Fibroblast of lung (primary cell): ENCODE measurements at regions not wholly inside any gene's neighbourhood (a gene's known extent, or its start where the extent isn't known, plus 50 kb on each side); places are given as distances from the start of the nearest gene placed in this dataset.
A peak's percentile ranks its signal among the peaks of the same experiment; 100 is the strongest.

Experiments
- DNase-seq, 2 donors: peaks; one replicate each; pipeline versions ENCODE4 v3.0.0 to v3.0.0-alpha.2; 2010; ENCODE audit warnings: low read depth in 2 of 2
- H2AFZ ChIP-seq: 2 replicates; pipeline ENCODE4 v1.5.1; 2012; ENCODE audit warnings: low read length, control low read depth, inconsistent platforms
- H3K27ac ChIP-seq: 2 replicates; pipeline ENCODE4 v1.5.1; 2011; ENCODE audit warnings: low read length, control low read depth; ENCODE audit not compliant: insufficient read depth
- H3K27me3 ChIP-seq: 2 replicates; pipeline ENCODE4 v1.5.1; 2011; ENCODE audit warnings: mild to moderate bottlenecking, low read length; ENCODE audit not compliant: control insufficient read depth, insufficient read depth
- H3K36me3 ChIP-seq: 2 replicates; pipeline ENCODE4 v1.5.1; 2011; ENCODE audit warnings: low read length; ENCODE audit not compliant: control insufficient read depth, insufficient read depth
- H3K4me1 ChIP-seq: 2 replicates; pipeline ENCODE4 v1.5.1; 2011; ENCODE audit warnings: low read length; ENCODE audit not compliant: control insufficient read depth, insufficient read depth; ENCODE audit errors: extremely low read depth
- H3K4me2 ChIP-seq: 2 replicates; pipeline ENCODE4 v1.5.1; 2011; ENCODE audit warnings: low read length, control low read depth; ENCODE audit not compliant: insufficient read depth; ENCODE audit errors: extremely low read depth
- H3K4me3 ChIP-seq, 4 experiments: fragments of 200-600 bp in 1 of 4; sonication (generic) in 1 of 4; replicated peaks in 1 of 4; 2 replicates each; pipeline ENCODE4 v1.5.1; 2011 to 2016; ENCODE audit warnings: low read length in 4 of 4, low read depth in 3 of 4, mild to moderate bottlenecking in 3 of 4, control low read depth in 2 of 4, inconsistent platforms in 1 of 4, mixed read lengths in 1 of 4; ENCODE audit not compliant: insufficient read depth in 1 of 4; ENCODE audit errors: control extremely low read depth in 1 of 4
- H3K79me2 ChIP-seq: 2 replicates; pipeline ENCODE4 v1.5.1; 2012; ENCODE audit warnings: mild to moderate bottlenecking, low read length, inconsistent platforms; ENCODE audit not compliant: control insufficient read depth, insufficient read depth
- H3K9ac ChIP-seq: 2 replicates; pipeline ENCODE4 v1.5.1; 2011; ENCODE audit warnings: mild to moderate bottlenecking, low read length, control low read depth; ENCODE audit not compliant: insufficient read depth
- H3K9me3 ChIP-seq: 2 replicates; pipeline ENCODE4 v1.5.1; 2012; ENCODE audit warnings: low read depth, low read length; ENCODE audit not compliant: control insufficient read depth, insufficient read depth
- H4K20me1 ChIP-seq: 2 replicates; pipeline ENCODE4 v1.5.1; 2011; ENCODE audit warnings: low read length; ENCODE audit not compliant: control insufficient read depth, insufficient read depth; ENCODE audit errors: extremely low read depth
- EZH2 ChIP-seq: IDR thresholded peaks from 2 replicates; pipeline ENCODE4 v1.5.1; 2012; ENCODE audit warnings: low read length, control low read depth, mild to moderate bottlenecking; ENCODE audit errors: missing control alignments
- TF ChIP-seq, protein P1 (sequence below), 2 donors: IDR thresholded peaks in 1 of 2; conservative IDR thresholded peaks in 1 of 2; 1 replicate in 1 of 2; 2 replicates in 1 of 2; pipeline ENCODE4 v1.5.1; 2011 to 2012; ENCODE audit warnings: low read length in 2 of 2, control low read depth in 1 of 2, inconsistent platforms in 1 of 2, low read depth in 1 of 2, mild to moderate bottlenecking in 1 of 2

DNA sequence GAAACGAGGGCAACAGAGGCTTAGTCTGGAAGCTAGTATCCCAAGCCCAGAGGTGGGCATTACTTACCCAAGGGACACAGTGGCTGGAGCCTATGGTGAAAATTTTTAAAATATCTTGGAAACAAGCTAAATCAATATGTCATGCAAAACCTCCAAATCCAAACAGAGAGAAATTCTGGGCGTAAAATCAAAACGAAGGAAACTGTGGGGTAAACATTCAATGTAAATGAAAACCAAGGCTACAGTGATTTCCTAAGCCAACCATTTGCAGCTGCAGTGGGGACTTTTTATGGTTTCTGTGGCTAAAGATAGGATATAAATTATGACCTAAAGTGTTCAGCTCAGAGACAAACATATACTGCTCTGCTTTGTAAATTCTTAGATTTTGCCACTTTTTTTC, 507.7 kb upstream of the DIAPH2 start:
- Histone ChIP-seq H3K4me2 (no peak overlapping the region), H3K79me2 (no peaks in the 10 kb centered on the region), H3K36me3 (no peaks in the 10 kb centered on the region), H3K4me3 (no peak overlapping the region), H3K9ac (no peak overlapping the region), H3K4me1 (no peaks in the 10 kb centered on the region), H3K27ac (no peak overlapping the region), H3K27me3 (no peaks in the 10 kb centered on the region), H4K20me1 (no peaks in the 10 kb centered on the region), H3K9me3 (no peaks in the 10 kb centered on the region), H2AFZ (no peak overlapping the region)
- TF ChIP-seq, protein P1, sequence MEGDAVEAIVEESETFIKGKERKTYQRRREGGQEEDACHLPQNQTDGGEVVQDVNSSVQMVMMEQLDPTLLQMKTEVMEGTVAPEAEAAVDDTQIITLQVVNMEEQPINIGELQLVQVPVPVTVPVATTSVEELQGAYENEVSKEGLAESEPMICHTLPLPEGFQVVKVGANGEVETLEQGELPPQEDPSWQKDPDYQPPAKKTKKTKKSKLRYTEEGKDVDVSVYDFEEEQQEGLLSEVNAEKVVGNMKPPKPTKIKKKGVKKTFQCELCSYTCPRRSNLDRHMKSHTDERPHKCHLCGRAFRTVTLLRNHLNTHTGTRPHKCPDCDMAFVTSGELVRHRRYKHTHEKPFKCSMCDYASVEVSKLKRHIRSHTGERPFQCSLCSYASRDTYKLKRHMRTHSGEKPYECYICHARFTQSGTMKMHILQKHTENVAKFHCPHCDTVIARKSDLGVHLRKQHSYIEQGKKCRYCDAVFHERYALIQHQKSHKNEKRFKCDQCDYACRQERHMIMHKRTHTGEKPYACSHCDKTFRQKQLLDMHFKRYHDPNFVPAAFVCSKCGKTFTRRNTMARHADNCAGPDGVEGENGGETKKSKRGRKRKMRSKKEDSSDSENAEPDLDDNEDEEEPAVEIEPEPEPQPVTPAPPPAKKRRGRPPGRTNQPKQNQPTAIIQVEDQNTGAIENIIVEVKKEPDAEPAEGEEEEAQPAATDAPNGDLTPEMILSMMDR (conservative IDR thresholded peaks at IDR 0.05 in 1 of 2, IDR thresholded peaks at IDR 0.05 in 1 of 2; ENCODE audit: low read depth in 1 of 2, low read length in 2 of 2), result no peak
- TF ChIP-seq EZH2, result no peak
- DNase-seq, result peak in 1 of 2 donors; percentile 76

DNA sequence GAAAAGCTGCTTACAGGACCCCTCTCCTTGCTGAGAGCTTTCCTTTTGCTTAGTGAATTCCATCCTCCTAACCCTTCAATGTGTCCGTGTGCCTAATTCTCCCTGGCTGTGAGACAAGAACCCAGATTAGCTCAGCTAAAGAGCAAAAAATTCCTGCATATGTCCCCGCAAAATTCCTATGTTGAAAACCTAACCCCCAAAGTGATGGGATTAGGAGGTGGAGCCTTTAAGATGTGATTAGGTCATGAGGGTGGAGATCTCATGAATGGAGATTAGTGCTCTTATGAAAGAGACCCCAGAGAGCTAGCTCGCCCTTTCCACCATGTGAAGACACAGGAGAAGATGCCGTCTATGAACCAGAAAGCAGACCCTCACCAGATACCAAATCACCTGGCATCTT, 503.0 kb upstream of the DIAPH2 start:
- no peak for DNase-seq
- Histone ChIP-seq H3K27ac (no peak overlapping the region), H3K4me2 (no peak overlapping the region), H3K36me3 (no peaks in the 10 kb centered on the region), H3K4me3 (no peak overlapping the region), H3K9ac (no peak overlapping the region), H3K79me2 (no peaks in the 10 kb centered on the region), H2AFZ (no peak overlapping the region), H3K27me3 (no peaks in the 10 kb centered on the region), H3K4me1 (no peaks in the 10 kb centered on the region), H3K9me3 (no peaks in the 10 kb centered on the region), H4K20me1 (no peaks in the 10 kb centered on the region)
- TF ChIP-seq EZH2, result no peak
- TF ChIP-seq, protein P1 (conservative IDR thresholded peaks at IDR 0.05 in 1 of 2, IDR thresholded peaks at IDR 0.05 in 1 of 2; ENCODE audit: low read depth in 1 of 2, low read length in 2 of 2), result no peak

DNA sequence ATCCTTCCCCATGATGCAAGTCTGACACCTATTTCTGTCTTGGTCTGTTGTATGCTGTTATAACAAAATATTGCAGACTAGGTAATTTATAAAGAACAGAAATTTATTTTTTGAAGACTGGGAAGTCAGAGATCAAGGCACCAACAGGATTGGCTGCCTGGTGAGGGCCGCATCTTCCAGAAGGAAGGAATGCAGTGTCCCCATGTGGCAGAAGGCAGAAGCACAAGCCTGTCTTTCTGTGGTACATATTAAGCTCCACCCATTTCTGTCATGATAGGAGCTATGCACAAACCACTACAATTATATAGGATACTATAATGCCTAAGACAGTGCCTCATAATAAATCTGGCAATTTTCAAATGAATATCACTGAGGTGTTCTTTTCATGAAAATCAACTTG, 502.3 kb upstream of the DIAPH2 start:
- no peaks in the 10 kb centered on the region for H4K20me1 ChIP-seq
- no peak overlapping the region for H2AFZ ChIP-seq
- peak in 1 of 2 donors; percentile 75 for DNase-seq

More for the DNA sequence above, 502.3 kb upstream of the DIAPH2 start:
- H3K27me3 ChIP-seq, result no peaks in the 10 kb centered on the region
- no peaks in the 10 kb centered on the region for H3K36me3 ChIP-seq
- H3K4me3 ChIP-seq, result no peak overlapping the region
- TF ChIP-seq, protein P1 (conservative IDR thresholded peaks at IDR 0.05 in 1 of 2, IDR thresholded peaks at IDR 0.05 in 1 of 2; ENCODE audit: low read depth in 1 of 2, low read length in 2 of 2), result peak; percentile 32 to 74
- no peak for TF ChIP-seq EZH2
- no peaks in the 10 kb centered on the region for H3K9me3 ChIP-seq
- no peak overlapping the region for H3K27ac ChIP-seq
- no peak overlapping the region for H3K9ac ChIP-seq
- H3K4me2 ChIP-seq, result no peak overlapping the region
- H3K4me1 ChIP-seq, result no peaks in the 10 kb centered on the region
- H3K79me2 ChIP-seq, result no peaks in the 10 kb centered on the region
